Adrenal gland (tissue), 9 donors: ENCODE measurements at regions not wholly inside any gene's neighbourhood (a gene's known extent, or its start where the extent isn't known, plus 50 kb on each side); places are given as distances from the start of the nearest gene placed in this dataset.
"Not testable (repeated sequence)": the region's sequence is repeated elsewhere in the genome, so short reads cannot be mapped to it uniquely, and the experiment has no call there.

Experiments used
- DNase-seq, 7 donors: peaks; one replicate each; pipeline ENCODE4 v3.0.0-alpha.2; 2019 to 2020
- H3K27ac ChIP-seq, 5 donors: fragments of 200-600 bp; sonication (generic) in 4 of 5; 1 replicate in 3 of 5; 2 replicates in 2 of 5; pipeline versions ENCODE4 v1.5.1 to v1.8.0; 2016 to 2020; ENCODE audit warnings: mild to moderate bottlenecking in 1 of 5
- H3K27me3 ChIP-seq: fragments of 200-600 bp; 2 replicates; pipeline ENCODE4 v1.8.0; 2021
- H3K36me3 ChIP-seq, 2 donors: fragments of 200-600 bp; replicated peaks in 1 of 2; 1 replicate in 1 of 2; 2 replicates in 1 of 2; pipeline versions ENCODE4 v1.5.1 to v1.8.0; 2018 to 2022
- H3K4me1 ChIP-seq, 2 donors: fragments of 200-600 bp; replicated peaks in 1 of 2; 1 replicate in 1 of 2; 2 replicates in 1 of 2; pipeline versions ENCODE4 v1.5.1 to v1.8.0; 2018 to 2021
- H3K4me3 ChIP-seq, 4 donors: fragments of 200-600 bp; sonication (generic) in 3 of 4; one replicate each; pipeline ENCODE4 v1.5.1; 2016 to 2018
- H3K9me3 ChIP-seq, 3 donors: fragments of 200-600 bp; sonication (generic) in 1 of 3; replicated peaks in 1 of 3; 1 replicate in 2 of 3; 2 replicates in 1 of 3; pipeline versions ENCODE4 v1.5.1 to v1.8.0; 2016 to 2021
- POLR2A ChIP-seq, 2 donors: fragments of 450-650 bp; IDR thresholded peaks; one replicate each; pipeline ENCODE4 v1.6.1; 2017; ENCODE audit warnings: antibody characterized with exemption in 2 of 2, mild to moderate bottlenecking in 2 of 2, moderate library complexity in 1 of 2
- WGBS, 4 donors: extraction: QIAGEN DNeasy Blood & Tissue Kit in 2 of 4; methylation state at CpG; one replicate each; pipeline versions ENCODE4 v1.1.5 to v1.1.7; 2013 to 2017; 5-methylcytosine and 5-hydroxymethylcytosine counted together
- intact Hi-C, 2 donors: fragments of 100-400 bp; cut with DNase I; formaldehyde crosslinking; loops; one replicate each; pipeline versions ENCODE4 v1.14.1 to v1.15.0; 2022 to 2023
- TF ChIP-seq, protein P1 (sequence below), 6 experiments: fragments of 450-650 bp in 4 of 6; fragments of 200-600 bp in 2 of 6; sonication (generic) in 1 of 6; IDR thresholded peaks; 1 replicate in 5 of 6; 2 replicates in 1 of 6; pipeline versions ENCODE4 v1.5.1 to v1.8.0; 2016 to 2021; ENCODE audit warnings: antibody characterized with exemption in 6 of 6, mild to moderate bottlenecking in 2 of 6, moderate library complexity in 1 of 6
- donor health status: healthy with polysubstance abuse.
- donor health status: Bipolar disorder and iron deficiency.
- donor health status: DM: yes; HTN: yes; CAD: no.
- donor health status: DM: no; HTN: no; CAD: no.
- donor health status: DM: no; HTN: no; CAD: no.

DNA sequence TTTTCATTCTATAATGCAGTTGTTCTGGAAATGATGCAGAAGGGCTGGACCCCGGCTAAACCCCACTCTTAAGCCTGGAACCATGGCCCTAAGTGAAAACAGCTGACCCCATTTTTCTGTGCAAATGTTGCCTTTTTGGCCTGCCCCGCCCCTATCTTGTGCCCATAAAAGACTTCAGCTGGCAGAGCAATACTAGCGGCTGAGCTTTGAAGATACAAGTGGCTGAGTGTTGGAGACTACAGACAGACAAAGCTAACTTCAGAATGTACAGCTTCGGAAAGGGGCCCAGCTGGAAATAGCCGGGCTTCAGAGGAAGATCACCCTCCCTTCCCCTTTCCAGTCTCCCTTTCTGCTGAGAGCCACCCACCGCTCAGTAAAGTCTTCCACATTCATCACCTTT, 258.6 kb upstream of the SPTLC3 start:
- DNase-seq = no peak
- no peak overlapping the region for H3K27ac ChIP-seq
- intact Hi-C loops = no loop called here

DNA sequence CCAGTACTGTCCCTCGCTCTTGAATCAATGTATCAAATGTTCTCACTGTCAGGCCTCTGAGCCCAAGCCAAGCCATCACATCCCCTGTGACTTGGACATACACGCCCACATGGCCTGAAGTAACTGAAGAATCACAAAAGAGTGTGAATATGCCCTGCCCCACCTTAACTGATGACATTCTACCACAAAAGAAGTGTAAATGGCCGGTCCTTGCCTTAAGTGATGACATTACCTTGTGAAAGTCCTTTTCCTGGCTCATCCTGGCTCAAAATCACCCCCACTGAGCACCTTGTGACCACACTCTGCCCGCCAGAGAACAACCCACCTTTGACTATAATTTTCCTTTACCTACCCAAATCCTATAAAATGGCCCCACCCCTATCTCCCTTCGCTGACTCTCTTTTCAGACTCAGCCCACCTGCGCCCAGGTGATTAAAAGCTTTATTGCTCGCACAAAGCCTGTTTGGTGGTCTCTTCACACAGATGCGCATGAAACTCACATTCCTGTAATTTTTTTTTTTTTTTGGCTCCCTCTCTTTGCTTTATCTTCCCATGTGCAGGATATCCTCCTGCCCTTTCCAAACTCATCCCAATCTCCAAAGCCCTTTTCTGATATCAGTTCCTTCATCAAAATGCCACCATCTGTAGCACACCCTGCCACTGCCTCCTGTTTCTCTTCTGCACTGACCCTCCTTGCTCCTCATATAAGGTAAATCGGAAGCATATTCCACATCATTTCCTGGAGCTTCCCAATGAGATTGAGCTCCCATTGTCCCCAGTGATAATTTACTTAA, 255.7 kb upstream of the SPTLC3 start:
- H3K27ac ChIP-seq, H3K9me3 ChIP-seq, DNase-seq, intact Hi-C loops, H3K4me3 ChIP-seq, H3K4me1 ChIP-seq, H3K27me3 ChIP-seq, H3K36me3 ChIP-seq: not testable (repeated sequence)
- 73 to 83% (median 81%) methylated on average over 9 of the region's 9 CpGs for WGBS, 4 donors

More for the DNA sequence above, 258.6 kb upstream of the SPTLC3 start:
- H3K9me3 ChIP-seq = no peaks in the 10 kb centered on the region
- H3K36me3 ChIP-seq = no peaks in the 10 kb centered on the region
- H3K27me3 ChIP-seq = no peaks in the 10 kb centered on the region
- 77 to 84% (median 84%) methylated on average over 6 of the region's 6 CpGs for WGBS, 4 donors
- H3K4me3 ChIP-seq = no peak overlapping the region
- TF ChIP-seq, protein P1, sequence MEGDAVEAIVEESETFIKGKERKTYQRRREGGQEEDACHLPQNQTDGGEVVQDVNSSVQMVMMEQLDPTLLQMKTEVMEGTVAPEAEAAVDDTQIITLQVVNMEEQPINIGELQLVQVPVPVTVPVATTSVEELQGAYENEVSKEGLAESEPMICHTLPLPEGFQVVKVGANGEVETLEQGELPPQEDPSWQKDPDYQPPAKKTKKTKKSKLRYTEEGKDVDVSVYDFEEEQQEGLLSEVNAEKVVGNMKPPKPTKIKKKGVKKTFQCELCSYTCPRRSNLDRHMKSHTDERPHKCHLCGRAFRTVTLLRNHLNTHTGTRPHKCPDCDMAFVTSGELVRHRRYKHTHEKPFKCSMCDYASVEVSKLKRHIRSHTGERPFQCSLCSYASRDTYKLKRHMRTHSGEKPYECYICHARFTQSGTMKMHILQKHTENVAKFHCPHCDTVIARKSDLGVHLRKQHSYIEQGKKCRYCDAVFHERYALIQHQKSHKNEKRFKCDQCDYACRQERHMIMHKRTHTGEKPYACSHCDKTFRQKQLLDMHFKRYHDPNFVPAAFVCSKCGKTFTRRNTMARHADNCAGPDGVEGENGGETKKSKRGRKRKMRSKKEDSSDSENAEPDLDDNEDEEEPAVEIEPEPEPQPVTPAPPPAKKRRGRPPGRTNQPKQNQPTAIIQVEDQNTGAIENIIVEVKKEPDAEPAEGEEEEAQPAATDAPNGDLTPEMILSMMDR (IDR thresholded peaks at IDR 0.05) = no peak
- TF ChIP-seq POLR2A (IDR thresholded peaks at IDR 0.05) = no peak
- H3K4me1 ChIP-seq = no peaks in the 10 kb centered on the region

GRCh38 chr20:12753742-12754141, 255.0 kb upstream of the SPTLC3 start:
- H3K36me3 ChIP-seq, H3K27ac ChIP-seq, H3K4me3 ChIP-seq, H3K4me1 ChIP-seq, H3K9me3 ChIP-seq, DNase-seq, intact Hi-C loops, H3K27me3 ChIP-seq: not testable (repeated sequence)
- 73 to 80% (median 76%) methylated on average over 3 of the region's 3 CpGs for WGBS, 4 donors

DNA sequence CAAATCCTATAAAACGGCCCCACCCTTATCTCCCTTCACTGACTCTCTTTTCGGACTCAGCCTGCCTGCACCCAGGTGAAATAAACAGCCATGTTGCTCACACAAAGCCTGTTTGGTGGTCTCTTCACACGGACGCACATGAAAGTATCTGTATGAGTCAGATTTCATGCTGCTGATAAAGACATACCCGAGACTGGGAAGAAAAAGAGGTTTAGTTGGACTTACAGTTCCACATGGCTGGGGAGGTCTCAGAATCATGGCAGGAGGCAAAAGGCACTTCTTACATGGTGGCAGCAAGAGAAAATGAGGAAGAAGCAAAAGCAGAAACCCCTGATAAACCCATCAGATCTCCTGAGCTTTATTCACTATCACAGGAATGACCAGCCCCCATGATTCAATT, 249.3 kb upstream of the SPTLC3 start:
- H3K27me3 ChIP-seq, intact Hi-C loops, H3K4me1 ChIP-seq, DNase-seq, H3K9me3 ChIP-seq, H3K4me3 ChIP-seq, H3K27ac ChIP-seq, H3K36me3 ChIP-seq: not testable (repeated sequence)
- 58 to 81% (median 65%) methylated on average over 3 to 5 of the region's 5 CpGs for WGBS, 4 donors

- WGBS, 4 donors = 23 to 34% (median 29%) methylated on average over 5 to 7 of the region's 7 CpGs
- Histone ChIP-seq H3K27ac (no peak overlapping the region), H3K27me3 (no peaks in the 10 kb centered on the region), H3K9me3 (no peaks in the 10 kb centered on the region), H3K4me3 (no peak overlapping the region), H3K36me3 (no peaks in the 10 kb centered on the region), H3K4me1 (no peaks in the 10 kb centered on the region)
- peak in 1 of 7 donors; percentile 54 for DNase-seq
- intact Hi-C loops = no loop called here
- no peak for TF ChIP-seq POLR2A (IDR thresholded peaks at IDR 0.05)
- TF ChIP-seq, protein P1 (IDR thresholded peaks at IDR 0.05) = no peak
Measured at GRCh38 chr20:12762725-12763124, 246.0 kb upstream of the SPTLC3 start.

DNA sequence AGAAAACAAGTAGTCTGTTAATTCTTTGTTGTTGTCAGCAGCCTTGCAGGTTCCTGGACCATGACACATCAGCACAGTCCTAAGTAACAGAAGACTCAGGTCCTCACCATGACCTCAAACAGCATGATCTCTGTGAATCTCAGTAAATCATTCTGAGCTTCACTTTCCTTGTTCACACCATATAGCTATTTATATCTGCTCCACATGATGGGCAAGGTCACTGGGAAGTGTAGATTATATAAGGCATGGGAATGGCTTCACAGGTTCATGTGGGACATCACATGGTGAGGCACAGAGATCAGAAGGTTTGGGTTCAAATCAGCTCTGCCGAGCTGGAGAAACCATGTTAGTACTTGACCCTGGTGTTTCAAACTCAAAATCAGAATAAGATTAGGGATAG, 245.4 kb upstream of the SPTLC3 start:
- 69 to 85% (median 77%) methylated on average over 1 of the region's 1 CpG for WGBS, 4 donors
- DNase-seq = no peak
- TF ChIP-seq, protein P1 (IDR thresholded peaks at IDR 0.05) = no peak
- TF ChIP-seq POLR2A (IDR thresholded peaks at IDR 0.05) = no peak
- Histone ChIP-seq H3K4me3 (no peak overlapping the region), H3K9me3 (no peaks in the 10 kb centered on the region), H3K27me3 (no peaks in the 10 kb centered on the region), H3K27ac (no peak overlapping the region), H3K4me1 (no peaks in the 10 kb centered on the region), H3K36me3 (no peaks in the 10 kb centered on the region)
- intact Hi-C loops = no loop called here
